PC-9 (cell line): ENCODE measurements at regions not wholly inside any gene's neighbourhood (a gene's known extent, or its start where the extent isn't known, plus 50 kb on each side); places are given as distances from the start of the nearest gene placed in this dataset.

Source experiments
- BruUV-seq: library from RNA; stranded (reverse); fragments of 400-500 nt; replicated peaks from 2 replicates; lab custom pipeline; 2021; lab: Mats Ljungman, UMichigan
- CTCF ChIA-PET: fragments of 300-600 bp; sonication (Branson Sonifier 250); formaldehyde crosslinking; loops from one replicate; lab custom pipeline; 2022; ENCODE audit warnings: antibody characterized with exemption; lab: Charles Lee
- POLR2A ChIA-PET: fragments of 300-600 bp; sonication (Branson Sonifier 250); formaldehyde crosslinking; loops from one replicate; lab custom pipeline; 2022; ENCODE audit warnings: antibody characterized with exemption; ENCODE audit not compliant: unreplicated experiment; lab: Charles Lee
- DNase-seq, 2 experiments: peaks; one replicate each; pipeline versions ENCODE4 v3.0.0 to v3.0.0-alpha.2; 2015 to 2022; ENCODE audit warnings: mixed read lengths in 1 of 2
- H2AFZ ChIP-seq: fragments of 200-600 bp; sonication (generic); 2 replicates; pipeline ENCODE4 v1.8.1; 2017; ENCODE audit warnings: antibody characterized with exemption
- H3F3A ChIP-seq: fragments of 200-600 bp; sonication (generic); 2 replicates; pipeline ENCODE4 v1.8.1; 2017; ENCODE audit warnings: antibody characterized with exemption, mild to moderate bottlenecking, low read depth; ENCODE audit not compliant: insufficient read depth
- H3K27ac ChIP-seq: fragments of 200-600 bp; sonication (generic); 2 replicates; pipeline ENCODE4 v1.6.1; 2016; ENCODE audit warnings: mixed run types
- H3K27me3 ChIP-seq: fragments of 200-600 bp; sonication (generic); 2 replicates; pipeline ENCODE4 v1.6.1; 2016; ENCODE audit warnings: low read depth, mixed run types; ENCODE audit not compliant: insufficient read depth
- H3K36me3 ChIP-seq: fragments of 200-600 bp; sonication (generic); 2 replicates; pipeline ENCODE4 v1.6.1; 2016; ENCODE audit warnings: low read depth, mixed run types
- H3K4me1 ChIP-seq: fragments of 200-600 bp; sonication (generic); replicated peaks from 2 replicates; pipeline ENCODE4 v1.6.1; 2016; ENCODE audit warnings: mixed run types; ENCODE audit not compliant: insufficient read depth
- H3K4me2 ChIP-seq: fragments of 200-600 bp; sonication (generic); 2 replicates; pipeline ENCODE4 v1.6.1; 2017; ENCODE audit warnings: mixed run types
- H3K4me3 ChIP-seq: fragments of 200-600 bp; sonication (generic); 2 replicates; pipeline ENCODE4 v1.6.1; 2016; ENCODE audit warnings: mixed run types
- H3K79me2 ChIP-seq: fragments of 200-600 bp; sonication (generic); 2 replicates; pipeline ENCODE4 v1.6.1; 2017; ENCODE audit warnings: low read depth, mixed run types
- H3K9me2 ChIP-seq: fragments of 200-600 bp; sonication (generic); 2 replicates; pipeline ENCODE4 v1.8.1; 2017; ENCODE audit warnings: mild to moderate bottlenecking; ENCODE audit not compliant: insufficient read depth
- H3K9me3 ChIP-seq: fragments of 200-600 bp; sonication (generic); 2 replicates; pipeline ENCODE4 v1.8.1; 2016; ENCODE audit warnings: low read depth; ENCODE audit not compliant: insufficient read depth
- H4K20me1 ChIP-seq: fragments of 200-600 bp; sonication (generic); 2 replicates; pipeline ENCODE4 v1.8.1; 2017; ENCODE audit not compliant: insufficient read depth
- CTCF ChIP-seq: fragments of 200-600 bp; sonication (generic); conservative IDR thresholded peaks from 2 replicates; pipeline ENCODE4 v1.6.1; 2017; ENCODE audit warnings: mixed run types, antibody characterized with exemption, mild to moderate bottlenecking, moderate library complexity
- EZH2 ChIP-seq: fragments of 200-600 bp; sonication (generic); IDR thresholded peaks from 2 replicates; pipeline ENCODE4 v1.8.0; 2017; ENCODE audit warnings: antibody characterized with exemption, low read depth
- intact Hi-C: fragments of 100-400 bp; cut with micrococcal nuclease; formaldehyde crosslinking; loops from one replicate; pipeline ENCODE4 v1.10.0; 2022; ENCODE audit not compliant: unreplicated experiment

DNA sequence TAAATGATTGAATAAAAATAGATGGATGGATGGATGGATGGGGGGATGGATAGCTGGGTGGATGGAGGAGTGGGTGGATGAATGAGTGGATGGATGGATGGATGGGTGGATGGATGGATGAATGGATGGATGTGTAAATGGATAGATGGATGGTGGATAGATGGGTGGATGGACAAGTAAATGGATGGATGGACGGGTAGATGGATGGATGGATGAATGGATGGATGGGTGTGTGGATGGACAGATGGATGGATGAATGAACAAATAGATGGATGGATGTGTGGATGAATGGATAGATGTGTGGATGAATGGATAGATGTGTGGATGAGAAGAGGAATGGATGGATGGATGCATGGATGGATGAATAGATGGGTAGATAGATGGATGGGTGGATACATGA lies 490.8 kb downstream of the VRK1 start:
- no peaks in the 10 kb centered on the region for H3K36me3 ChIP-seq

GRCh38 chr14:97290065-97290464 lies 492.9 kb downstream of the VRK1 start:
- Histone ChIP-seq H3F3A (no peaks in the 10 kb centered on the region), H2AFZ (no peak overlapping the region), H3K36me3 (no peaks in the 10 kb centered on the region), H3K9me2 (no peaks in the 10 kb centered on the region), H3K4me2 (no peak overlapping the region), H3K9me3 (no peaks in the 10 kb centered on the region), H3K4me3 (no peak overlapping the region), H3K4me1 (no peaks in the 10 kb centered on the region), H3K27ac (no peak overlapping the region), H3K79me2 (no peaks in the 10 kb centered on the region), H4K20me1 (no peaks in the 10 kb centered on the region), H3K27me3 (peaks cover 7% of the 10 kb centered on the region)
- TF ChIP-seq CTCF (no peak), EZH2 (no peak)
- CTCF ChIA-PET: no interaction called here
- POLR2A ChIA-PET: no interaction called here
- intact Hi-C loops: no loop called here
- no TSS peak for BruUV-seq
- no peak for DNase-seq

More for the DNA sequence above, 490.8 kb downstream of the VRK1 start:
- no peak overlapping the region for H3K4me2 ChIP-seq
- intact Hi-C loops: no loop called here
- BruUV-seq: no TSS peak
- no peaks in the 10 kb centered on the region for H3F3A ChIP-seq
- POLR2A ChIA-PET: no interaction called here
- no peak overlapping the region for H2AFZ ChIP-seq
- no peaks in the 10 kb centered on the region for H3K4me1 ChIP-seq
- no peaks in the 10 kb centered on the region for H3K9me2 ChIP-seq
- H3K27me3 ChIP-seq: peaks cover 8% of the 10 kb centered on the region; the same call in 1 of the 2 replicates
- H3K79me2 ChIP-seq: no peaks in the 10 kb centered on the region
- no peaks in the 10 kb centered on the region for H4K20me1 ChIP-seq
- TF ChIP-seq CTCF (no peak), EZH2 (no peak)
- H3K4me3 ChIP-seq: no peak overlapping the region
- CTCF ChIA-PET: no interaction called here
- no peak overlapping the region for H3K27ac ChIP-seq
- H3K9me3 ChIP-seq: no peaks in the 10 kb centered on the region
- DNase-seq: no peak

GRCh38 chr14:97290977-97291376 lies 493.8 kb downstream of the VRK1 start:
- no peaks in the 10 kb centered on the region for H3K79me2 ChIP-seq
- no TSS peak for BruUV-seq
- no peak for TF ChIP-seq CTCF
- TF ChIP-seq EZH2: no peak

More at GRCh38 chr14:97290977-97291376, 493.8 kb downstream of the VRK1 start:
- Histone ChIP-seq H2AFZ (no peak overlapping the region), H3K4me2 (no peak overlapping the region), H3K9me2 (no peaks in the 10 kb centered on the region), H3K27me3 (peaks cover 16% of the 10 kb centered on the region), H4K20me1 (no peaks in the 10 kb centered on the region), H3K4me1 (no peaks in the 10 kb centered on the region), H3K9me3 (no peaks in the 10 kb centered on the region), H3F3A (no peaks in the 10 kb centered on the region), H3K36me3 (no peaks in the 10 kb centered on the region), H3K4me3 (no peak overlapping the region), H3K27ac (no peak overlapping the region)
- POLR2A ChIA-PET: no interaction called here
- DNase-seq: no peak
- CTCF ChIA-PET: no interaction called here
- intact Hi-C loops: no loop called here
